ENCODE measurements at regions not wholly inside any gene's neighbourhood (a gene's known extent, or its start where the extent isn't known, plus 50 kb on each side); places are given as distances from the start of the nearest gene placed in this dataset.

GRCh38 chr12:114949058-114949820 lies 265.3 kb upstream of the TBX3 start (continued):
- TF ChIP-seq TAF1 (IDR thresholded peaks at IDR 0.05; ENCODE audit: control insufficient read depth, extremely low read depth, insufficient read depth, low read length, severe bottlenecking), result no peak

DNA sequence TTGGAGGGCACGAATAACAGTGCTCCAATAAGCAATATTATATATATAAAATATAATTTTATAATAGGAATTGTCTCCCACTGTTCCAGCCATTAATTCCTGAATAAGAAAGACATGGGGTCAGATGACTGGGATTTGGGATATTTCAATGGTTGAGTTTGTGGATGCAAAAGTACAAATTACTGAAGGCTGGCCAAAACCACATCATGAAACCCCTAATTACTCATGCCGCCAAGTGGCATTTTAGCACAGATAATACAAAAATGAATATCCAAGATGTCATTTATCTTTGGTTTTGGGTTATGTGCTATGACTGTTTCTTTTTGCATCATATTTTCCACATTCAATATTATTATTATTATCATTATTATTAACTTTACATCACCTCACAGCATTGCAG lies 261.4 kb upstream of the TBX3 start:
- no peak for TF ChIP-seq FOXK2 (conservative IDR thresholded peaks at IDR 0.05 in 1 of 2, IDR thresholded peaks at IDR 0.05 in 1 of 2; ENCODE audit: low read depth in 2 of 2)
- TF ChIP-seq, protein P1, sequence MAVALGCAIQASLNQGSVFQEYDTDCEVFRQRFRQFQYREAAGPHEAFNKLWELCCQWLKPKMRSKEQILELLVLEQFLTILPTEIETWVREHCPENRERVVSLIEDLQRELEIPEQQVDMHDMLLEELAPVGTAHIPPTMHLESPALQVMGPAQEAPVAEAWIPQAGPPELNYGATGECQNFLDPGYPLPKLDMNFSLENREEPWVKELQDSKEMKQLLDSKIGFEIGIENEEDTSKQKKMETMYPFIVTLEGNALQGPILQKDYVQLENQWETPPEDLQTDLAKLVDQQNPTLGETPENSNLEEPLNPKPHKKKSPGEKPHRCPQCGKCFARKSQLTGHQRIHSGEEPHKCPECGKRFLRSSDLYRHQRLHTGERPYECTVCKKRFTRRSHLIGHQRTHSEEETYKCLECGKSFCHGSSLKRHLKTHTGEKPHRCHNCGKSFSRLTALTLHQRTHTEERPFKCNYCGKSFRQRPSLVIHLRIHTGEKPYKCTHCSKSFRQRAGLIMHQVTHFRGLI (CRISPR knock-in tag; IDR thresholded peaks at IDR 0.05), result no peak
- TF ChIP-seq KDM5B (IDR thresholded peaks at IDR 0.05; ENCODE audit: insufficient replicate concordance, low read depth, low read length), result no peak
- TF ChIP-seq BRD9 (IDR thresholded peaks at IDR 0.05; ENCODE audit: low read depth, partially characterized antibody), result no peak
- no peak for TF ChIP-seq ZFPM2 (CRISPR knock-in tag; IDR thresholded peaks at IDR 0.05)
- no peak for TF ChIP-seq PCBP2 (IDR thresholded peaks at IDR 0.05; ENCODE audit: low read depth, low read length, poor library complexity, severe bottlenecking)
- whole genome bisulfite sequencing (ENCODE audit: insufficient coverage, low coverage, missing lambda C conversion rate), result 0% methylated on average over 2 of the region's 2 CpGs

More for the DNA sequence above, 261.4 kb upstream of the TBX3 start:
- no peaks in the 10 kb centered on the region for H4K20me1 ChIP-seq (replicated peaks; ENCODE audit: control insufficient read depth, insufficient read depth, low read length)
- H3K9ac ChIP-seq (ENCODE audit: insufficient read depth in 1 of 2, low read depth in 2 of 2, low read length in 2 of 2), result no peak overlapping the region
- H3K4me3 ChIP-seq, result no peak overlapping the region
- no peak overlapping the region for H2AFZ ChIP-seq (ENCODE audit: low read depth, low read length)
- H3K27me3 ChIP-seq (ENCODE audit: control insufficient read depth in 2 of 2, insufficient read depth in 2 of 2, low read length in 2 of 2), result no peaks in the 10 kb centered on the region; a peak in 2 of 5 replicates
- no peak overlapping the region for H3K27ac ChIP-seq (ENCODE audit: extremely low read depth, low read depth, low read length)
- no peak for FAIRE-seq
- BruUV-seq (replicated peaks), result no TSS peak
- no peaks in the 10 kb centered on the region for H3K79me2 ChIP-seq (ENCODE audit: control insufficient read depth, insufficient read depth, low read length)
- ChIA-PET CTCF (ENCODE audit: low intra/inter-chr PET ratio) (no interaction called here), POLR2A (no interaction called here)
- in situ Hi-C loops (cut with MboI), result no loop called here
- no peak for DNase-seq (ENCODE audit: extremely low read depth in 1 of 4, low spot score in 3 of 4)
- H3K9me3 ChIP-seq (replicated peaks; ENCODE audit: control insufficient read depth, insufficient read depth, low read depth, low read length), result no peaks in the 10 kb centered on the region
- no peaks in the 10 kb centered on the region for H3K4me1 ChIP-seq (replicated peaks in 1 of 2; ENCODE audit: control insufficient read depth in 2 of 2, insufficient read depth in 2 of 2, low read length in 2 of 2)
- no peaks in the 10 kb centered on the region for H3K36me3 ChIP-seq (ENCODE audit: control insufficient read depth, insufficient read depth, low read length)
- intact Hi-C loops (cut with micrococcal nuclease), result no loop called here
- no peak overlapping the region for H3K4me2 ChIP-seq (ENCODE audit: insufficient read depth, low read length)
- ATAC-seq, result no peak
- H3K9me1 ChIP-seq (ENCODE audit: control insufficient read depth, insufficient read depth, low read length), result no peaks in the 10 kb centered on the region

Data from K562 (cell line).